Coronary artery (tissue), 2 donors: ENCODE measurements at regions not wholly inside any gene's neighbourhood (a gene's known extent, or its start where the extent isn't known, plus 50 kb on each side); places are given as distances from the start of the nearest gene placed in this dataset.

ENCODE experiments used
- DNase-seq: peaks from one replicate; pipeline ENCODE4 v3.0.0-alpha.2; 2017; ENCODE audit warnings: low spot score
- H3K27ac ChIP-seq, 2 donors: fragments of 200-600 bp; sonication (generic); one replicate each; pipeline ENCODE4 v1.5.1; 2016 to 2019
- H3K4me3 ChIP-seq: fragments of 200-600 bp; sonication (generic); 2 replicates; pipeline ENCODE4 v1.5.1; 2016; ENCODE audit warnings: mild to moderate bottlenecking, moderate library complexity
- TF ChIP-seq, protein P1 (sequence below): fragments of 200-600 bp; sonication (generic); IDR thresholded peaks from one replicate; pipeline ENCODE4 v1.5.1; 2019; ENCODE audit warnings: antibody characterized with exemption

DNA sequence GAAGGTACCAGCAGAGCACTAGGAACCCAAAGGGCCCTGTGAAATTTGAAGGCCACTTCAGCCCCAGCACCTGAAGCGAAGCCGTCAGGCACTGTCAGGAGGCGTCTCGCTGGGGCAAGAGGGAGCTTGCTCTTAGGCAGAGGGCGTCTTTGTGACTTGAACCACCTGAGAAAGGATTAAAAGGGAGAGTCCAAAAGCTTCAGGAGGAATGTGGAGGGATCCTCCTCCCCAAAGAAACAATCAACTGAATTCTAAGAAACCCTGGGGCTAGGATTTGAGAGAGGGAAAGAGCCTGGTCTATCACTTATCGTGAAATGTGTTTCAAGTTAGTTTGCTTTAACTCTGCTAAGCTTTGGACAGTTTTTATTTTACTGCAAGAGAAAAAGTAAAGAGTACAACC, 324.9 kb upstream of the SOX11 start:
- DNase-seq = no peak
- Histone ChIP-seq H3K4me3 (no peak overlapping the region), H3K27ac (no peak overlapping the region)
- TF ChIP-seq, protein P1, sequence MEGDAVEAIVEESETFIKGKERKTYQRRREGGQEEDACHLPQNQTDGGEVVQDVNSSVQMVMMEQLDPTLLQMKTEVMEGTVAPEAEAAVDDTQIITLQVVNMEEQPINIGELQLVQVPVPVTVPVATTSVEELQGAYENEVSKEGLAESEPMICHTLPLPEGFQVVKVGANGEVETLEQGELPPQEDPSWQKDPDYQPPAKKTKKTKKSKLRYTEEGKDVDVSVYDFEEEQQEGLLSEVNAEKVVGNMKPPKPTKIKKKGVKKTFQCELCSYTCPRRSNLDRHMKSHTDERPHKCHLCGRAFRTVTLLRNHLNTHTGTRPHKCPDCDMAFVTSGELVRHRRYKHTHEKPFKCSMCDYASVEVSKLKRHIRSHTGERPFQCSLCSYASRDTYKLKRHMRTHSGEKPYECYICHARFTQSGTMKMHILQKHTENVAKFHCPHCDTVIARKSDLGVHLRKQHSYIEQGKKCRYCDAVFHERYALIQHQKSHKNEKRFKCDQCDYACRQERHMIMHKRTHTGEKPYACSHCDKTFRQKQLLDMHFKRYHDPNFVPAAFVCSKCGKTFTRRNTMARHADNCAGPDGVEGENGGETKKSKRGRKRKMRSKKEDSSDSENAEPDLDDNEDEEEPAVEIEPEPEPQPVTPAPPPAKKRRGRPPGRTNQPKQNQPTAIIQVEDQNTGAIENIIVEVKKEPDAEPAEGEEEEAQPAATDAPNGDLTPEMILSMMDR = no peak

DNA sequence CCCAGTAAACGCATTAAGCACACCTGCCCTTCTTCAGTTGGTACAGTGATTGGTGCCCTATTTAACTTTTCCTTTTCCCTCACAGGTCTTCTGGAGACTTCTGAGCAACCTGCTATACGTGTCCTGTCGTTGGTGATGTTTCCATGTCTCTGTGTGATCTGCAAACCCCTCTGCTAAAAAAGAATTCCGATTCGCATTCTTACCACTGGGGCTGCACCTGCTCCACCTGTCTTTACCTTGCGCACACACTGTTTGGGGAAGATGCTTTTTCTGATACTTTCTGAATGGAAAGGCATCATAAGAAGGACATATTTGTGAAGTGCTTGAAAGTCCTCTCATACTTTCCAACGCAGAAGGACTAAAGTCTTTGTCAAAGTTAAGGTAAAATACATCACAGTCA, 323.9 kb upstream of the SOX11 start:
- DNase-seq = no peak
- TF ChIP-seq, protein P1 = no peak

DNA sequence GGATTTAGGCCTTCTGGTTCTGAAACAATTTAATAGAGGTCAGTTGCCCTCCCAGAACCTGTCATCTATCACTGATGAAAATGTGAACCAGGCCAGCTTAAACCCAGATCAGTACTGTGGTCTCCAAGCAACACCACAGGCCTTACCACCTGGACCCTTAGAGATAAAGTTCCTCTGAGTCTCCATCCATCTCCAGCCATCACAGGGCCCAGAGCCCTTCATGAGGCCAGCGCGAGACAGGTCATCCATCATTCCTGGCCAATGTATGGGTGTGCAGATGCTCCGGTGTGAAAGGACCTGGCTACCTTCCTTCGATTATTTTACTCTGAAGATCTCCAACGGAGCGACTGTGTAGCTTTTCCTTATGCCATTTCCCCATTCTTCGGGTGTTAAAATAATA, 322.7 kb upstream of the SOX11 start:
- Histone ChIP-seq H3K4me3 (no peak overlapping the region), H3K27ac (no peak overlapping the region)
- TF ChIP-seq, protein P1 = no peak
- no peak for DNase-seq

More for the DNA sequence above, 323.9 kb upstream of the SOX11 start:
- Histone ChIP-seq H3K4me3 (no peak overlapping the region), H3K27ac (no peak overlapping the region)

DNA sequence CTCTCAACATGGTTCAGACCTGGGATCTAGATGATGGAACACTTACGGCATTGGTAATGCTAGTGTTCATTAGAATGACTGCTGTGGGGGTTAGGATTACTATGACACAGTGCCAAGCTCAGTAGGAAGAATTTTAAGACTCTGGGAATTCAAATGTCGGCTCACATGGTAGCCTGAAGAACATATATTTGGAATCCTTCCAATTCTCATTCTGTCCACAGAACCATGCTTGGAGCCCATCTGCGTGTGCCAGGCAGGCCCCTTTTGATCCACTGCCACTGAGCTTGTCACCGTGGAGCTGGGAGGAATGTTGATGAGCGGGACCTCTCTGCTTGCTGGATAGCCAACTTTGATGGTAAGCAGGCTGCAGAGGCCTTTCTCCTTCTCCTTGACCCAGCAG, 322.0 kb upstream of the SOX11 start:
- no peak overlapping the region for H3K27ac ChIP-seq
- TF ChIP-seq, protein P1 = no peak
- H3K4me3 ChIP-seq = no peak overlapping the region
- no peak for DNase-seq

DNA sequence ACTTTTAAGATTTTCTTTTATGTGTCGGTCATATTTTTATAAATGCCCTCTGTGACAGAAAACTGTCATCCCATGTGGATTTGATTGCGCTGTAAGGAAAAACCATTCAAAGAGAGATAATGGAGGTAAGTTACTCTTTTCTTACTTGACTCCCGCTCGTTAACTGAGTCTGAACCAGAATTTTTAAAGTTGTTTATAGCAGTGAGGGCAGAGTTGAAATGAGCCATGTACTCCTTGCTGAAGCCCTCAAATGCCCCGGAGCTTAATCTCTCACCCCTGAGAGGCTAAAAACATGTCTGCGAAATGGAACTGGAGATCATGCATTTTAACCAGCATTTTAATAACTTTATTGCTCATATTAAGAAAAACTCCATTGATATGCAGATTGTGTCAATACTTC, 320.0 kb upstream of the SOX11 start:
- Histone ChIP-seq H3K4me3 (no peak overlapping the region), H3K27ac (no peak overlapping the region)
- no peak for DNase-seq
- TF ChIP-seq, protein P1 = no peak

DNA sequence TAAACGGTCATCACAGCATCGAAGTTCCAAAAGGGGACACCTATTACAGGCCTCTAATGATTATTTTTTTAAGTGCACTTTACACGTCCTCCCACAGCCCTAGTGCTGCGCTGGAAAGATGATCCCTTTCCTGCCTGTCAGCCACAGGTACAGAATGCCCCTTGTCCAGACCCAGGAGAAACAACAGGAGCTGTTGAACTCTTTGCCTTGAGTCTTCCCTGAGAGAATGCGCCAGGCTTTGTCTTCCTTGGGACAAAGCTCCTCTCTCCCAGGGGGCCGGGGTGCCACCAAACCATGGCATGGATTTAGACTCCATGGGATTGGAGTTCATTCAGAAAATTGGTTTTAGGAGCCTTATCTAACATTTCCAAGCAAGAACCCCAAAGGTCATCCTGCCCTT, 319.0 kb upstream of the SOX11 start:
- DNase-seq = no peak
- H3K27ac ChIP-seq = no peak overlapping the region
- TF ChIP-seq, protein P1 = no peak
- no peak overlapping the region for H3K4me3 ChIP-seq

DNA sequence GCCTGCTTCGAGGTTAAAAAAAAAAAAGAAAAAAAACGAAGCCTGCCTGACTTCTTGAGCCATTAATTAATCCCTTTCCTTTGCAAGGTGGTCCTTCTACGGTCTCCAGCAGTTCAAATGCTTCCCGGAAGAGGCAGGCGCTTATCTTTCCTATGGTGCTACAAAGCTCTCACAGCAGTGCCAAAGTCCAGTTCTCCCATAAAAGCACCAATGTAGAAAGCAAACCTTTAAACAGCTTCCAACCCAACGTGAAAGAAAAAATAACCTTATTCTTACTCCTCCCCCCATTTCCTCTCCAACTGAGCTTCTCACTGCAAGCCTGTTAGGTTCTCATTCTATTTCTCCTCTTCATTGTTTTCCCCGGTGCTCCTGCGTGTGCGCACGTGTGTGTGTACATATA, 317.4 kb upstream of the SOX11 start:
- TF ChIP-seq, protein P1 = no peak
- Histone ChIP-seq H3K27ac (no peak overlapping the region), H3K4me3 (no peak overlapping the region)
- DNase-seq = no peak
